Kidney capillary endothelial cell (primary cell): ENCODE measurements at regions not wholly inside any gene's neighbourhood (a gene's known extent, or its start where the extent isn't known, plus 50 kb on each side); places are given as distances from the start of the nearest gene placed in this dataset.
"Not testable (repeated sequence)": the region's sequence is repeated elsewhere in the genome, so short reads cannot be mapped to it uniquely, and the experiment has no call there.

Experiments
- DNase-seq: peaks from one replicate; pipeline ENCODE4 v3.0.0-alpha.2; 2018; ENCODE audit warnings: low spot score

GRCh38 chr20:29883514-29884219 is 1373.8 kb upstream of the DEFB115 start:
- DNase-seq: not testable (repeated sequence)

GRCh38 chr20:29884322-29884721 is 1373.1 kb upstream of the DEFB115 start:
- DNase-seq: not testable (repeated sequence)

GRCh38 chr20:29885282-29886185 is 1371.9 kb upstream of the DEFB115 start:
- not testable (repeated sequence) for DNase-seq

- DNase-seq: not testable (repeated sequence)
Measured at GRCh38 chr20:29891555-29891954, 1365.9 kb upstream of the DEFB115 start.
